Endothelial cell of umbilical vein (primary cell): ENCODE measurements at regions not wholly inside any gene's neighbourhood (a gene's known extent, or its start where the extent isn't known, plus 50 kb on each side); places are given as distances from the start of the nearest gene placed in this dataset.

Source experiments
- BruUV-seq: library from RNA; stranded (reverse); fragments of 400-500 nt; replicated peaks from 2 replicates; lab custom pipeline; 2021; lab: Mats Ljungman, UMichigan
- CTCF ChIA-PET: fragments of 300-600, 350-600 bp; sonication (Branson Sonifier 250); formaldehyde crosslinking; loops from one replicate; lab custom pipeline; 2021; ENCODE audit warnings: antibody characterized with exemption, inconsistent platforms; lab: Charles Lee
- POLR2A ChIA-PET: fragments of 300-600, 350-600 bp; sonication (Branson Sonifier 250); formaldehyde crosslinking; loops from one replicate; lab custom pipeline; 2021; ENCODE audit warnings: antibody characterized with exemption, inconsistent platforms; lab: Charles Lee
- DNase-seq: peaks from one replicate; pipeline ENCODE4 v3.0.0-alpha.2; 2011; ENCODE audit warnings: low read depth, low spot score
- FAIRE-seq: peaks from 2 replicates; lab custom pipeline; 2011; peaks lifted over from hg19 to GRCh38; lab: Jason Lieb, UNC
- H2AFZ ChIP-seq: 2 replicates; pipeline ENCODE4 v1.6.0; 2012; ENCODE audit warnings: low read depth, low read length, control low read depth, inconsistent platforms
- H3K27ac ChIP-seq: 2 replicates; pipeline ENCODE4 v1.5.1; 2011; ENCODE audit warnings: low read depth, mild to moderate bottlenecking, control low read depth, low read length, moderate library complexity; ENCODE audit not compliant: insufficient read depth
- H3K27me3 ChIP-seq, 2 experiments: 2 replicates each; pipeline versions ENCODE4 v1.6.0 to v1.6.1; 2011; ENCODE audit warnings: low read length in 2 of 2, mixed read lengths in 1 of 2; ENCODE audit not compliant: control insufficient read depth in 2 of 2, insufficient read depth in 2 of 2
- H3K36me3 ChIP-seq, 2 experiments: 2 replicates in 1 of 2; 3 replicates in 1 of 2; pipeline ENCODE4 v1.5.1; 2011; ENCODE audit warnings: low read length in 2 of 2, mild to moderate bottlenecking in 1 of 2, moderate library complexity in 1 of 2; ENCODE audit not compliant: control insufficient read depth in 2 of 2, insufficient read depth in 2 of 2; ENCODE audit errors: extremely low read depth in 1 of 2
- H3K4me1 ChIP-seq: 3 replicates; pipeline ENCODE4 v1.5.1; 2011; ENCODE audit warnings: mild to moderate bottlenecking, low read length; ENCODE audit not compliant: control insufficient read depth, insufficient read depth; ENCODE audit errors: extremely low read depth
- H3K4me2 ChIP-seq: 2 replicates; pipeline ENCODE4 v1.6.1; 2011; ENCODE audit warnings: low read length, control low read depth, mixed read lengths; ENCODE audit not compliant: insufficient read depth
- H3K4me3 ChIP-seq, 3 experiments: fragments of 200-600 bp in 1 of 3; sonication (generic), shearing (Covaris generic) in 1 of 3; replicated peaks in 1 of 3; 2 replicates each; pipeline ENCODE4 v1.5.1; 2011 to 2016; ENCODE audit warnings: control low read depth in 3 of 3, low read length in 3 of 3, mild to moderate bottlenecking in 2 of 3, inconsistent platforms in 1 of 3, low read depth in 1 of 3, moderate library complexity in 1 of 3; ENCODE audit not compliant: insufficient read depth in 1 of 3
- H3K79me2 ChIP-seq: 2 replicates; pipeline ENCODE4 v1.6.0; 2012; ENCODE audit warnings: low read length, inconsistent platforms; ENCODE audit not compliant: control insufficient read depth, insufficient read depth
- H3K9ac ChIP-seq: replicated peaks from 2 replicates; pipeline ENCODE3; 2011; ENCODE audit warnings: low read length, control low read depth; ENCODE audit not compliant: insufficient read depth; ENCODE audit errors: extremely low read depth
- H3K9me1 ChIP-seq: replicated peaks from 3 replicates; pipeline ENCODE4 v1.6.0; 2011; ENCODE audit warnings: mild to moderate bottlenecking, low read length; ENCODE audit not compliant: control insufficient read depth, insufficient read depth; ENCODE audit errors: extremely low read depth
- H3K9me3 ChIP-seq: replicated peaks from 2 replicates; pipeline ENCODE4 v1.5.1; 2012; ENCODE audit warnings: low read length, inconsistent platforms; ENCODE audit not compliant: control insufficient read depth, insufficient read depth
- H4K20me1 ChIP-seq: replicated peaks from 2 replicates; pipeline ENCODE3; 2011; ENCODE audit warnings: mild to moderate bottlenecking, low read length; ENCODE audit not compliant: control insufficient read depth, insufficient read depth; ENCODE audit errors: extremely low read depth
- EZH2 ChIP-seq: IDR thresholded peaks from 2 replicates; pipeline ENCODE4 v1.6.1; 2012; ENCODE audit warnings: borderline replicate concordance, low read depth, mild to moderate bottlenecking, moderate library complexity, low read length, inconsistent platforms; ENCODE audit not compliant: severe bottlenecking
- FOS ChIP-seq: IDR thresholded peaks from 2 replicates; pipeline ENCODE4 v1.6.1; 2011; ENCODE audit warnings: mild to moderate bottlenecking, low read length, moderate library complexity, borderline replicate concordance; ENCODE audit not compliant: insufficient read depth
- GATA2 ChIP-seq: IDR thresholded peaks from 2 replicates; pipeline ENCODE4 v1.7.0; 2011; ENCODE audit warnings: low read depth, mild to moderate bottlenecking, moderate library complexity, mixed read lengths, low read length; ENCODE audit not compliant: insufficient read length, insufficient read depth
- JUN ChIP-seq: IDR thresholded peaks from 2 replicates; pipeline ENCODE4 v1.6.1; 2011; ENCODE audit warnings: borderline replicate concordance, low read depth; ENCODE audit not compliant: insufficient read length, insufficient read depth
- MYC ChIP-seq: IDR thresholded peaks from one replicate; pipeline ENCODE4 v1.6.1; 2011; ENCODE audit warnings: mild to moderate bottlenecking, low read depth, low read length
- POLR2A ChIP-seq: IDR thresholded peaks from 2 replicates; pipeline ENCODE4 v1.6.1; 2012; ENCODE audit warnings: low read depth, mild to moderate bottlenecking, control low read depth, low read length
- POLR2AphosphoS5 ChIP-seq: IDR thresholded peaks from 2 replicates; pipeline ENCODE4 v1.6.1; 2012; ENCODE audit warnings: low read depth, mild to moderate bottlenecking, control low read depth, low read length, moderate library complexity; ENCODE audit not compliant: insufficient read depth
- dilution Hi-C: fragments of 300-500 bp; cut with MboI; formaldehyde crosslinking; loops from one replicate; pipeline ENCODE4 v1.15.0; 2019; ENCODE audit warnings: low sequenced_read_pairs; ENCODE audit not compliant: extremely low pct_ligation_motif_present
- intact Hi-C: fragments of 100-400 bp; cut with micrococcal nuclease; formaldehyde crosslinking; loops from one replicate; pipeline ENCODE4 v1.10.0; 2022
- TF ChIP-seq, protein P1 (sequence below), 2 donors: IDR thresholded peaks; 1 replicate in 1 of 2; 2 replicates in 1 of 2; pipeline ENCODE4 v1.5.1; 2011; ENCODE audit warnings: low read length in 2 of 2, mild to moderate bottlenecking in 2 of 2, moderate library complexity in 2 of 2, control low read depth in 1 of 2, inconsistent platforms in 1 of 2, low read depth in 1 of 2; ENCODE audit not compliant: insufficient read depth in 1 of 2; ENCODE audit errors: extremely low read depth in 1 of 2
- TF ChIP-seq, protein P2 (sequence below): IDR thresholded peaks from 2 replicates; pipeline ENCODE4 v1.6.1; 2011; ENCODE audit not compliant: insufficient read depth, insufficient read length

DNA sequence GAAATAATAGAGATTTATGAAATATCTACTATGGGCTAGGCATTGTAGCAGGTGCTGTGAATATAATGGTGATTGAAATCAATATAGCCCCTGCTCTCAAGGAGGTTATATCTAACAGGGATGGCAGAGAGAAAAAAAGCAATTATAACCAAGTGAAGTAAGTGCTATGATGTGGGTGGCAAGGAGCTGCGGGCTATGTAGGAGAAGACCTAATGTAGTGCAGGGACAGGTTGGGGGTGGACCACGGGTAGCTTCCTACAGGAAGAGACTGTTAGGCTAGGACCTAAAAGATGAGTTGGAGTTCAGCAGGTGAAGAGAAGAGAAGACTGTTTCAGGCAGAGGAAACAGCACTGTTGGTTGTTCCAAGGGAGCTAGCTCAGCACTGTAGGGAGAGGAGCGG, 311.0 kb downstream of the KCNRG start:
- intact Hi-C loops = loop anchor here (10.0 kb wide), 1 partner anchor 119 kb away; no protein-coding TSS in a partner anchor
- dilution Hi-C loops = no loop called here
- H3K79me2 ChIP-seq = no peaks in the 10 kb centered on the region
- ChIA-PET CTCF (interaction anchor here (0.9 kb wide), 1 partner anchor 15 kb away, joined by 3 read pairs; no protein-coding TSS in a partner anchor), POLR2A (no interaction called here)
- no peaks in the 10 kb centered on the region for H3K36me3 ChIP-seq
- FAIRE-seq = no peak
- no peak overlapping the region for H2AFZ ChIP-seq
- H3K9me3 ChIP-seq = no peaks in the 10 kb centered on the region
- H3K4me1 ChIP-seq = peaks cover 3% of the 10 kb centered on the region
- no TSS peak for BruUV-seq
- H3K9ac ChIP-seq = no peak overlapping the region
- TF ChIP-seq EZH2 (no peak), POLR2A (no peak), GATA2 (no peak), JUN (no peak)
- TF ChIP-seq, protein P1, sequence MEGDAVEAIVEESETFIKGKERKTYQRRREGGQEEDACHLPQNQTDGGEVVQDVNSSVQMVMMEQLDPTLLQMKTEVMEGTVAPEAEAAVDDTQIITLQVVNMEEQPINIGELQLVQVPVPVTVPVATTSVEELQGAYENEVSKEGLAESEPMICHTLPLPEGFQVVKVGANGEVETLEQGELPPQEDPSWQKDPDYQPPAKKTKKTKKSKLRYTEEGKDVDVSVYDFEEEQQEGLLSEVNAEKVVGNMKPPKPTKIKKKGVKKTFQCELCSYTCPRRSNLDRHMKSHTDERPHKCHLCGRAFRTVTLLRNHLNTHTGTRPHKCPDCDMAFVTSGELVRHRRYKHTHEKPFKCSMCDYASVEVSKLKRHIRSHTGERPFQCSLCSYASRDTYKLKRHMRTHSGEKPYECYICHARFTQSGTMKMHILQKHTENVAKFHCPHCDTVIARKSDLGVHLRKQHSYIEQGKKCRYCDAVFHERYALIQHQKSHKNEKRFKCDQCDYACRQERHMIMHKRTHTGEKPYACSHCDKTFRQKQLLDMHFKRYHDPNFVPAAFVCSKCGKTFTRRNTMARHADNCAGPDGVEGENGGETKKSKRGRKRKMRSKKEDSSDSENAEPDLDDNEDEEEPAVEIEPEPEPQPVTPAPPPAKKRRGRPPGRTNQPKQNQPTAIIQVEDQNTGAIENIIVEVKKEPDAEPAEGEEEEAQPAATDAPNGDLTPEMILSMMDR (IDR thresholded peaks at IDR 0.05; ENCODE audit: extremely low read depth in 1 of 2, insufficient read depth in 1 of 2, low read depth in 1 of 2, low read length in 2 of 2) = no peak
- TF ChIP-seq, protein P2, sequence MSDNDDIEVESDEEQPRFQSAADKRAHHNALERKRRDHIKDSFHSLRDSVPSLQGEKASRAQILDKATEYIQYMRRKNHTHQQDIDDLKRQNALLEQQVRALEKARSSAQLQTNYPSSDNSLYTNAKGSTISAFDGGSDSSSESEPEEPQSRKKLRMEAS = no peak
- no peak overlapping the region for H3K27ac ChIP-seq
- no peak overlapping the region for H3K4me3 ChIP-seq
- H3K9me1 ChIP-seq = no peaks in the 10 kb centered on the region
- no peaks in the 10 kb centered on the region for H4K20me1 ChIP-seq
- no peaks in the 10 kb centered on the region for H3K27me3 ChIP-seq
- H3K4me2 ChIP-seq = no peak overlapping the region
- DNase-seq = no peak

DNA sequence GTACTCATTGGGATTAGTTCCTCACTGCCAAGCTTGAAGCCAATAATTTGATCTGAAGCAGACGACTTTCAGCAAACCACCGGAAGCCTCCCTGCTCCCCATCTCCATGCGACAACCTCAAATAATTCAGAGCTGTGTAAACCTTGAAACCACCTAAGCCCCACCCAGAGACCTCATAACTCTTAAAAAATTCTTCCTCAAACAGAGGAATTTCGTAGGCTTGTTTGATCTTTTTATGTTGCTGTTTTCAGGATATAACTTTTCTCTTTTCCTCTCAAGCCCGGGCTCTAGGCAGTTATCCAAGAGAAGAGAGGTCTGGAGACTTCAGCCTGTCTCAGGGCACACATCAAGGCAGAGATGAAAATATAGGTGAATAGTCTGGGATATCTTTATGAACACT, 311.6 kb downstream of the KCNRG start:
- H2AFZ ChIP-seq = no peak overlapping the region
- H3K4me3 ChIP-seq = no peak overlapping the region
- TF ChIP-seq, protein P2 = no peak
- TF ChIP-seq, protein P1 (IDR thresholded peaks at IDR 0.05; ENCODE audit: extremely low read depth in 1 of 2, insufficient read depth in 1 of 2, low read depth in 1 of 2, low read length in 2 of 2) = no peak
- TF ChIP-seq POLR2A (no peak), JUN (no peak), GATA2 (no peak), EZH2 (no peak), FOS (no peak), MYC (no peak), POLR2AphosphoS5 (no peak)
- dilution Hi-C loops = no loop called here
- no peaks in the 10 kb centered on the region for H3K9me1 ChIP-seq
- CTCF ChIA-PET = interaction anchor here (0.9 kb wide), 1 partner anchor 15 kb away, joined by 3 read pairs; no protein-coding TSS in a partner anchor
- no peaks in the 10 kb centered on the region for H3K9me3 ChIP-seq
- intact Hi-C loops = loop anchor here (10.0 kb wide), 1 partner anchor 118 kb away; no protein-coding TSS in a partner anchor
- no peak overlapping the region for H3K9ac ChIP-seq
- FAIRE-seq (no peak), DNase-seq (no peak)
- BruUV-seq = no TSS peak
- H3K27me3 ChIP-seq = no peaks in the 10 kb centered on the region
- no peaks in the 10 kb centered on the region for H3K79me2 ChIP-seq
- no peak overlapping the region for H3K4me2 ChIP-seq
- no peak overlapping the region for H3K27ac ChIP-seq
- H4K20me1 ChIP-seq = no peaks in the 10 kb centered on the region
- no peaks in the 10 kb centered on the region for H3K36me3 ChIP-seq
- peaks cover 3% of the 10 kb centered on the region for H3K4me1 ChIP-seq
- POLR2A ChIA-PET = no interaction called here
